H1 (cell line): ENCODE measurements at regions not wholly inside any gene's neighbourhood (a gene's known extent, or its start where the extent isn't known, plus 50 kb on each side); places are given as distances from the start of the nearest gene placed in this dataset.

Experiments
- EZH2 ChIP-seq: fragments of 200-600 bp; sonication (generic); IDR thresholded peaks from 2 replicates; pipeline ENCODE4 v1.7.1; 2012; ENCODE audit warnings: low read depth, mild to moderate bottlenecking, moderate library complexity, low read length, inconsistent platforms; ENCODE audit not compliant: severe bottlenecking
- JUND ChIP-seq: IDR thresholded peaks from 2 replicates; pipeline ENCODE4 v1.6.1; 2011; ENCODE audit warnings: mild to moderate bottlenecking, improper control_type of control experiment, low read length
- POLR2A ChIP-seq, 2 experiments: IDR thresholded peaks; 1 replicate in 1 of 2; 2 replicates in 1 of 2; pipeline ENCODE4 v1.6.1; 2011; ENCODE audit warnings: low read depth in 2 of 2, low read length in 2 of 2, mild to moderate bottlenecking in 2 of 2; ENCODE audit errors: control extremely low read depth in 1 of 2
- RAD21 ChIP-seq, 2 experiments: IDR thresholded peaks in 1 of 2; conservative IDR thresholded peaks in 1 of 2; 2 replicates each; pipeline ENCODE4 v1.6.1; 2011; ENCODE audit warnings: low read depth in 2 of 2, low read length in 2 of 2, improper control_type of control experiment in 1 of 2, inconsistent platforms in 1 of 2, mild to moderate bottlenecking in 1 of 2, moderate library complexity in 1 of 2
- RFX5 ChIP-seq: IDR thresholded peaks from 2 replicates; pipeline ENCODE4 v1.6.1; 2011; ENCODE audit warnings: low read depth, low read length, improper control_type of control experiment, borderline replicate concordance
- RNF2 ChIP-seq: fragments of 200-900, 300-1000 bp; sonication (generic); IDR thresholded peaks from 2 replicates; pipeline ENCODE4 v1.7.1; 2016; ENCODE audit warnings: borderline replicate concordance, low read depth, mild to moderate bottlenecking, antibody characterized with exemption, low read length; ENCODE audit not compliant: poor library complexity, severe bottlenecking; ENCODE audit errors: missing control alignments
- SP1 ChIP-seq: IDR thresholded peaks from 2 replicates; pipeline ENCODE4 v1.6.1; 2011; ENCODE audit warnings: low read depth, low read length
- SUZ12 ChIP-seq: fragments of 200-600 bp; sonication (generic); IDR thresholded peaks from 2 replicates; pipeline ENCODE4 v1.6.1; 2012; ENCODE audit warnings: mild to moderate bottlenecking, inconsistent platforms, low read length, moderate library complexity, mixed read lengths
- TEAD4 ChIP-seq: IDR thresholded peaks from 2 replicates; pipeline ENCODE4 v1.6.1; 2012; ENCODE audit warnings: low read depth, low read length, inconsistent platforms, mixed read lengths
- TF ChIP-seq, protein P1 (sequence below), 3 experiments: IDR thresholded peaks; 1 replicate in 2 of 3; 2 replicates in 1 of 3; pipeline versions ENCODE4 v1.5.1 to v1.6.1; 2011; ENCODE audit warnings: low read length in 3 of 3, mild to moderate bottlenecking in 3 of 3, inconsistent platforms in 2 of 3, low read depth in 1 of 3, moderate library complexity in 1 of 3; ENCODE audit not compliant: insufficient read depth in 1 of 3; ENCODE audit errors: control extremely low read depth in 1 of 3
- TF ChIP-seq, protein P2 (sequence below): IDR thresholded peaks from 2 replicates; pipeline ENCODE4 v1.6.1; 2012; ENCODE audit warnings: inconsistent platforms
- TF ChIP-seq, protein P3 (sequence below): IDR thresholded peaks from 2 replicates; pipeline ENCODE4 v1.6.1; 2012; ENCODE audit warnings: low read length, inconsistent platforms

DNA sequence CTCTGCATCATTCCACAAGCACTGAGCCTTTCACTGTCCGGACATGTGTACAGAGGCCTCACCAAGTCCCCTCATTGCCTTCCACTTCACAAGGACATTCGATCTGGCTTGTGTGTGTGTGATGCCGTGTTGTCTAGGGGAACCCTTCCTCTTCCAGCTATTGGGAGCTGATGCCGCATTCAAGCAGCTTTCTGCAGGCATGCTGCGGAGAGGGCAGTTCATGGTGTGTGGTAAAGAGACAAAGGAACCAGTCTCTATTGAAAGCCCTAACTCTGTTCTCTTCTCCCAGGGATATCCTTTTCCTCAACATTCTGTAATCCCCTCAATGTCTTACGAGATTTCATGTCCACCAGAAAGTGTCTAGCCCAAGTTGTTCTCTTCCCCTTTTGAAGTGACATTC, 141.6 kb downstream of the ALOX5 start:
- no peak for TF ChIP-seq RAD21 (IDR thresholded peaks at IDR 0.05 in 1 of 2, conservative IDR thresholded peaks at IDR 0.05 in 1 of 2; ENCODE audit: low read depth in 2 of 2, low read length in 2 of 2)
- no peak for TF ChIP-seq SP1
- TF ChIP-seq, protein P1, sequence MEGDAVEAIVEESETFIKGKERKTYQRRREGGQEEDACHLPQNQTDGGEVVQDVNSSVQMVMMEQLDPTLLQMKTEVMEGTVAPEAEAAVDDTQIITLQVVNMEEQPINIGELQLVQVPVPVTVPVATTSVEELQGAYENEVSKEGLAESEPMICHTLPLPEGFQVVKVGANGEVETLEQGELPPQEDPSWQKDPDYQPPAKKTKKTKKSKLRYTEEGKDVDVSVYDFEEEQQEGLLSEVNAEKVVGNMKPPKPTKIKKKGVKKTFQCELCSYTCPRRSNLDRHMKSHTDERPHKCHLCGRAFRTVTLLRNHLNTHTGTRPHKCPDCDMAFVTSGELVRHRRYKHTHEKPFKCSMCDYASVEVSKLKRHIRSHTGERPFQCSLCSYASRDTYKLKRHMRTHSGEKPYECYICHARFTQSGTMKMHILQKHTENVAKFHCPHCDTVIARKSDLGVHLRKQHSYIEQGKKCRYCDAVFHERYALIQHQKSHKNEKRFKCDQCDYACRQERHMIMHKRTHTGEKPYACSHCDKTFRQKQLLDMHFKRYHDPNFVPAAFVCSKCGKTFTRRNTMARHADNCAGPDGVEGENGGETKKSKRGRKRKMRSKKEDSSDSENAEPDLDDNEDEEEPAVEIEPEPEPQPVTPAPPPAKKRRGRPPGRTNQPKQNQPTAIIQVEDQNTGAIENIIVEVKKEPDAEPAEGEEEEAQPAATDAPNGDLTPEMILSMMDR (IDR thresholded peaks at IDR 0.05; ENCODE audit: control extremely low read depth in 1 of 3, insufficient read depth in 1 of 3, low read depth in 1 of 3, low read length in 3 of 3), result no peak
- TF ChIP-seq, protein P2, sequence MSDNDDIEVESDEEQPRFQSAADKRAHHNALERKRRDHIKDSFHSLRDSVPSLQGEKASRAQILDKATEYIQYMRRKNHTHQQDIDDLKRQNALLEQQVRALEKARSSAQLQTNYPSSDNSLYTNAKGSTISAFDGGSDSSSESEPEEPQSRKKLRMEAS, result no peak
- TF ChIP-seq RFX5, result no peak
- no peak for TF ChIP-seq EZH2
- TF ChIP-seq, protein P3, sequence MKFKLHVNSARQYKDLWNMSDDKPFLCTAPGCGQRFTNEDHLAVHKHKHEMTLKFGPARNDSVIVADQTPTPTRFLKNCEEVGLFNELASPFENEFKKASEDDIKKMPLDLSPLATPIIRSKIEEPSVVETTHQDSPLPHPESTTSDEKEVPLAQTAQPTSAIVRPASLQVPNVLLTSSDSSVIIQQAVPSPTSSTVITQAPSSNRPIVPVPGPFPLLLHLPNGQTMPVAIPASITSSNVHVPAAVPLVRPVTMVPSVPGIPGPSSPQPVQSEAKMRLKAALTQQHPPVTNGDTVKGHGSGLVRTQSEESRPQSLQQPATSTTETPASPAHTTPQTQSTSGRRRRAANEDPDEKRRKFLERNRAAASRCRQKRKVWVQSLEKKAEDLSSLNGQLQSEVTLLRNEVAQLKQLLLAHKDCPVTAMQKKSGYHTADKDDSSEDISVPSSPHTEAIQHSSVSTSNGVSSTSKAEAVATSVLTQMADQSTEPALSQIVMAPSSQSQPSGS, result no peak
- no peak for TF ChIP-seq SUZ12
- TF ChIP-seq POLR2A (IDR thresholded peaks at IDR 0.05; ENCODE audit: control extremely low read depth in 1 of 2, low read depth in 2 of 2, low read length in 2 of 2), result no peak
- no peak for TF ChIP-seq TEAD4
- no peak for TF ChIP-seq RNF2
- TF ChIP-seq JUND, result no peak
